GM21360 (cell line): ENCODE measurements at regions not wholly inside any gene's neighbourhood (a gene's known extent, or its start where the extent isn't known, plus 50 kb on each side); places are given as distances from the start of the nearest gene placed in this dataset.
"Not testable (repeated sequence)": the region's sequence is repeated elsewhere in the genome, so short reads cannot be mapped to it uniquely, and the experiment has no call there.

Experiments used
- ATAC-seq: cut with Tn5 transposase; IDR thresholded peaks from one replicate; pipeline ENCODE4 v1.9.1; 2021; ENCODE audit warnings: mild to moderate bottlenecking, moderate library complexity; ENCODE audit not compliant: unreplicated experiment

GRCh38 chr18:10241579-10241978 lies 212.9 kb upstream of the APCDD1 start:
- no peak for ATAC-seq

GRCh38 chr18:10242936-10243680 lies 211.3 kb upstream of the APCDD1 start:
- ATAC-seq = no peak

GRCh38 chr18:10244341-10244740 lies 210.1 kb upstream of the APCDD1 start:
- ATAC-seq = no peak

- ATAC-seq = no peak
Observed at GRCh38 chr18:10245031-10245845, 209.2 kb upstream of the APCDD1 start.

GRCh38 chr18:10245846-10246175 lies 208.6 kb upstream of the APCDD1 start:
- no peak for ATAC-seq

GRCh38 chr18:10247021-10247741 lies 207.3 kb upstream of the APCDD1 start:
- ATAC-seq = no peak

- ATAC-seq = no peak
Observed at GRCh38 chr18:10247742-10248082, 206.7 kb upstream of the APCDD1 start.

GRCh38 chr18:10248738-10249137 lies 205.7 kb upstream of the APCDD1 start:
- no peak for ATAC-seq

- ATAC-seq = no peak
Observed at GRCh38 chr18:10249270-10249669, 205.2 kb upstream of the APCDD1 start.

GRCh38 chr18:10249801-10250200 lies 204.6 kb upstream of the APCDD1 start:
- ATAC-seq = no peak

- no peak for ATAC-seq
Observed at GRCh38 chr18:10252494-10252893, 201.9 kb upstream of the APCDD1 start.

- ATAC-seq = no peak
Observed at GRCh38 chr18:10252952-10253705, 201.3 kb upstream of the APCDD1 start.

GRCh38 chr18:10256276-10256675 lies 198.2 kb upstream of the APCDD1 start:
- ATAC-seq = not testable (repeated sequence)

- ATAC-seq = no peak
Observed at GRCh38 chr18:10258836-10259474, 195.5 kb upstream of the APCDD1 start.

- ATAC-seq = no peak
Observed at GRCh38 chr18:10259901-10260300, 194.5 kb upstream of the APCDD1 start.

GRCh38 chr18:10261344-10262276 lies 192.8 kb upstream of the APCDD1 start:
- no peak for ATAC-seq

GRCh38 chr18:10262566-10262965 lies 191.9 kb upstream of the APCDD1 start:
- ATAC-seq = no peak

GRCh38 chr18:10264260-10264659 lies 190.2 kb upstream of the APCDD1 start:
- ATAC-seq = no peak

GRCh38 chr18:10265560-10266333 lies 188.7 kb upstream of the APCDD1 start:
- no peak for ATAC-seq
